Neural cell (in vitro differentiated cells): ENCODE measurements at regions not wholly inside any gene's neighbourhood (a gene's known extent, or its start where the extent isn't known, plus 50 kb on each side); places are given as distances from the start of the nearest gene placed in this dataset.

Experiments
- EZH2 ChIP-seq: fragments of 200-600, 300-800 bp; shearing (Covaris generic), sonication (generic); IDR thresholded peaks from 2 replicates; pipeline ENCODE4 v1.6.1; 2014; ENCODE audit warnings: antibody characterized with exemption, low read length, borderline replicate concordance, mild to moderate bottlenecking; ENCODE audit not compliant: insufficient read depth, poor library complexity, severe bottlenecking
- POLR2AphosphoS5 ChIP-seq: IDR thresholded peaks from 2 replicates; pipeline ENCODE4 v1.6.1; 2012

- TF ChIP-seq EZH2 = no peak
- no peak for TF ChIP-seq POLR2AphosphoS5
Observed at GRCh38 chr15:29988701-29989100, 94.1 kb upstream of the GOLGA8J start.
